ENCODE measurements at regions not wholly inside any gene's neighbourhood (a gene's known extent, or its start where the extent isn't known, plus 50 kb on each side); places are given as distances from the start of the nearest gene placed in this dataset.

- TF ChIP-seq OTX1 (CRISPR knock-in tag; IDR thresholded peaks at IDR 0.05), result no peak
- TF ChIP-seq CREM (IDR thresholded peaks at IDR 0.05; ENCODE audit: low read depth), result no peak
- TF ChIP-seq, protein P1, sequence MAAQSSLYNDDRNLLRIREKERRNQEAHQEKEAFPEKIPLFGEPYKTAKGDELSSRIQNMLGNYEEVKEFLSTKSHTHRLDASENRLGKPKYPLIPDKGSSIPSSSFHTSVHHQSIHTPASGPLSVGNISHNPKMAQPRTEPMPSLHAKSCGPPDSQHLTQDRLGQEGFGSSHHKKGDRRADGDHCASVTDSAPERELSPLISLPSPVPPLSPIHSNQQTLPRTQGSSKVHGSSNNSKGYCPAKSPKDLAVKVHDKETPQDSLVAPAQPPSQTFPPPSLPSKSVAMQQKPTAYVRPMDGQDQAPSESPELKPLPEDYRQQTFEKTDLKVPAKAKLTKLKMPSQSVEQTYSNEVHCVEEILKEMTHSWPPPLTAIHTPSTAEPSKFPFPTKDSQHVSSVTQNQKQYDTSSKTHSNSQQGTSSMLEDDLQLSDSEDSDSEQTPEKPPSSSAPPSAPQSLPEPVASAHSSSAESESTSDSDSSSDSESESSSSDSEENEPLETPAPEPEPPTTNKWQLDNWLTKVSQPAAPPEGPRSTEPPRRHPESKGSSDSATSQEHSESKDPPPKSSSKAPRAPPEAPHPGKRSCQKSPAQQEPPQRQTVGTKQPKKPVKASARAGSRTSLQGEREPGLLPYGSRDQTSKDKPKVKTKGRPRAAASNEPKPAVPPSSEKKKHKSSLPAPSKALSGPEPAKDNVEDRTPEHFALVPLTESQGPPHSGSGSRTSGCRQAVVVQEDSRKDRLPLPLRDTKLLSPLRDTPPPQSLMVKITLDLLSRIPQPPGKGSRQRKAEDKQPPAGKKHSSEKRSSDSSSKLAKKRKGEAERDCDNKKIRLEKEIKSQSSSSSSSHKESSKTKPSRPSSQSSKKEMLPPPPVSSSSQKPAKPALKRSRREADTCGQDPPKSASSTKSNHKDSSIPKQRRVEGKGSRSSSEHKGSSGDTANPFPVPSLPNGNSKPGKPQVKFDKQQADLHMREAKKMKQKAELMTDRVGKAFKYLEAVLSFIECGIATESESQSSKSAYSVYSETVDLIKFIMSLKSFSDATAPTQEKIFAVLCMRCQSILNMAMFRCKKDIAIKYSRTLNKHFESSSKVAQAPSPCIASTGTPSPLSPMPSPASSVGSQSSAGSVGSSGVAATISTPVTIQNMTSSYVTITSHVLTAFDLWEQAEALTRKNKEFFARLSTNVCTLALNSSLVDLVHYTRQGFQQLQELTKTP (IDR thresholded peaks at IDR 0.05; ENCODE audit: low read depth in 1 of 2, partially characterized antibody in 2 of 2), result no peak
- TF ChIP-seq NR4A1 (CRISPR knock-in tag; IDR thresholded peaks at IDR 0.05), result no peak
- TF ChIP-seq NR4A1 (tag; IDR thresholded peaks at IDR 0.05), result no peak
- TF ChIP-seq TRIM28 (IDR thresholded peaks at IDR 0.05), result no peak
Measured at GRCh38 chr9:96109680-96110351, 192.2 kb downstream of the HSD17B3 start (continued).

DNA sequence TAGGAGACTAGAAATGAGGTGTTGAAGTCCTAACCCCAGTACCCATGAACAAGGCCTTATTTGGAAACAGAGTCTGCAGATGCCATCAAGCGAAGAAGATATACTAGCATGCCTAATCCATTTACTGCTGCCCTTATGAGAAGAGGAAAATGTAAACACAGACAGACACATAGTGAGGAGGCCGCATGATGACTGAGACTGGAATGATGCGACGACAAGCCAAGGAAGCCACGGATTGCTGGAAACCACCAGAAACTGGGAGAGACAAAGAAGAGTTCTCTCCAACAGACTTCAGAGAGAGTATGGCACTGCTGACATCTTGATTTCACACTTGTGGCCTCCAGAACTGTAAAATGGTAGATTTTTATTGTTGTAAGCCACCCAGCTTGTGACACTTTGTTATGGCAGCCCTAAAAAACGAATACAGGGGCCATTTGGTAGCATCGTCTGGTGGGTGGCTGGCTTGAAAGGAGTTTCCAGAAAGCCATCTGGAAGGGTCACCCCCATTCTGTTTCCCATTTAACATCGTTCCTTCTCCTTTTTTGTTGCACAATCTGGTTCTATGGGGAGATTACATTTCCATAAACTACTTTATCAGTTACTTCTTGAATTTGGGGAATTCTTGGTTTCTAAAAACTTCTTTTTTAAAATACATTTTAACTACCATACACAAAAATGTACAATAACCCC is 193.1 kb downstream of the HSD17B3 start:
- DNase-seq (ENCODE audit: extremely low read depth in 1 of 4, low spot score in 3 of 4), result no peak
- no peak for FAIRE-seq
- TF ChIP-seq OTX1 (CRISPR knock-in tag; IDR thresholded peaks at IDR 0.05), result no peak
- no peak for TF ChIP-seq POU5F1 (IDR thresholded peaks at IDR 0.05; ENCODE audit: borderline replicate concordance, low read depth, low read length, partially characterized antibody)
- no peak for TF ChIP-seq ZC3H11A (IDR thresholded peaks at IDR 0.05; ENCODE audit: low read depth, low read length)
- ChIA-PET CTCF (ENCODE audit: low intra/inter-chr PET ratio) (no interaction called here), POLR2A (no interaction called here)
- no peak overlapping the region for H3K9ac ChIP-seq (ENCODE audit: insufficient read depth in 1 of 2, low read depth in 2 of 2, low read length in 2 of 2)
- ATAC-seq, result no peak
- in situ Hi-C loops (cut with MboI) (no loop called here), intact Hi-C loops (cut with micrococcal nuclease) (no loop called here)
- WGBS (ENCODE audit: insufficient coverage, low coverage, missing lambda C conversion rate), result 0% methylated on average over 8 of the region's 8 CpGs
- no peak overlapping the region for H3K27ac ChIP-seq (ENCODE audit: extremely low read depth, low read depth, low read length)
- no peak overlapping the region for H3K4me2 ChIP-seq (ENCODE audit: insufficient read depth, low read length)
- BruUV-seq (replicated peaks), result no TSS peak
- H4K20me1 ChIP-seq (replicated peaks; ENCODE audit: control insufficient read depth, insufficient read depth, low read length), result no peaks in the 10 kb centered on the region
- no peaks in the 10 kb centered on the region for H3K9me3 ChIP-seq (replicated peaks; ENCODE audit: control insufficient read depth, insufficient read depth, low read depth, low read length)
- no peaks in the 10 kb centered on the region for H3K79me2 ChIP-seq (ENCODE audit: control insufficient read depth, insufficient read depth, low read length)
- peaks cover 3 to 25% of the 10 kb centered on the region in 2 experiments for H3K27me3 ChIP-seq (ENCODE audit: control insufficient read depth in 2 of 2, insufficient read depth in 2 of 2, low read length in 2 of 2)
- no peaks in the 10 kb centered on the region for H3K9me1 ChIP-seq (ENCODE audit: control insufficient read depth, insufficient read depth, low read length)
- H3K4me1 ChIP-seq (replicated peaks in 1 of 2; ENCODE audit: control insufficient read depth in 2 of 2, insufficient read depth in 2 of 2, low read length in 2 of 2), result no peaks in the 10 kb centered on the region
- H3K4me3 ChIP-seq, result no peak overlapping the region
- no peaks in the 10 kb centered on the region for H3K36me3 ChIP-seq (ENCODE audit: control insufficient read depth, insufficient read depth, low read length)
- H2AFZ ChIP-seq (ENCODE audit: low read depth, low read length), result no peak overlapping the region
